Common myeloid progenitor, CD34-positive (primary cell): ENCODE measurements at regions not wholly inside any gene's neighbourhood (a gene's known extent, or its start where the extent isn't known, plus 50 kb on each side); places are given as distances from the start of the nearest gene placed in this dataset.

Source experiments
- CTCF ChIA-PET: fragments of 350-600 bp; sonication (Branson Sonifier 250); formaldehyde crosslinking; loops from one replicate; lab custom pipeline; 2021; ENCODE audit warnings: antibody characterized with exemption; lab: Charles Lee
- POLR2A ChIA-PET: fragments of 350-600 bp; sonication (Branson Sonifier 250); formaldehyde crosslinking; loops from one replicate; lab custom pipeline; 2021; ENCODE audit warnings: antibody characterized with exemption; lab: Charles Lee
- DNase-seq, 3 donors: peaks; one replicate each; pipeline versions ENCODE4 v3.0.0 to v3.0.0-alpha.2; 2013
- H3K27ac ChIP-seq, 2 experiments: 1 replicate in 1 of 2; 2 replicates in 1 of 2; pipeline ENCODE4 v1.7.0; 2013; ENCODE audit warnings: inconsistent platforms in 2 of 2, low read length in 2 of 2, mild to moderate bottlenecking in 2 of 2, low read depth in 1 of 2, moderate library complexity in 1 of 2; ENCODE audit not compliant: severe bottlenecking in 2 of 2, insufficient read depth in 1 of 2, poor library complexity in 1 of 2
- H3K27me3 ChIP-seq, 5 experiments: replicated peaks in 2 of 5; 1 replicate in 3 of 5; 2 replicates in 2 of 5; pipeline versions ENCODE4 v1.6.1 to v1.7.0; 2013; ENCODE audit warnings: low read length in 4 of 5, mild to moderate bottlenecking in 2 of 5, moderate library complexity in 2 of 5, inconsistent platforms in 1 of 5; ENCODE audit not compliant: insufficient read depth in 5 of 5, control insufficient read depth in 4 of 5
- H3K36me3 ChIP-seq, 4 experiments: 1 replicate in 2 of 4; 2 replicates in 2 of 4; pipeline versions ENCODE4 v1.6.1 to v1.7.0; 2013; ENCODE audit warnings: low read length in 3 of 4, control low read depth in 1 of 4, mild to moderate bottlenecking in 1 of 4; ENCODE audit not compliant: control insufficient read depth in 4 of 4, insufficient read depth in 4 of 4
- H3K4me1 ChIP-seq, 4 experiments: 1 replicate in 3 of 4; 2 replicates in 1 of 4; pipeline versions ENCODE4 v1.6.1 to v1.7.1; 2013; ENCODE audit warnings: low read length in 3 of 4, mild to moderate bottlenecking in 3 of 4, control low read depth in 1 of 4, inconsistent platforms in 1 of 4, moderate library complexity in 1 of 4; ENCODE audit not compliant: control insufficient read depth in 4 of 4, insufficient read depth in 4 of 4; ENCODE audit errors: control extremely low read depth in 1 of 4
- H3K4me3 ChIP-seq, 7 experiments: 1 replicate in 4 of 7; 2 replicates in 3 of 7; pipeline versions ENCODE4 v1.5.1 to v1.7.0; 2013; ENCODE audit warnings: mild to moderate bottlenecking in 7 of 7, low read length in 6 of 7, moderate library complexity in 6 of 7, inconsistent platforms in 2 of 7, low read depth in 2 of 7, control low read depth in 1 of 7; ENCODE audit not compliant: insufficient read depth in 4 of 7, control insufficient read depth in 1 of 7; ENCODE audit errors: extremely low read depth in 1 of 7
- H3K9me3 ChIP-seq, 5 experiments: 1 replicate in 4 of 5; 2 replicates in 1 of 5; pipeline versions ENCODE4 v1.6.1 to v1.7.1; 2013; ENCODE audit warnings: low read length in 4 of 5, mild to moderate bottlenecking in 2 of 5, inconsistent platforms in 1 of 5, low read depth in 1 of 5, moderate library complexity in 1 of 5; ENCODE audit not compliant: control insufficient read depth in 4 of 5, insufficient read depth in 2 of 5; ENCODE audit errors: control extremely low read depth in 1 of 5
- WGBS: methylation state at CpG from one replicate; pipeline ENCODE4 v1.1.5; 2013; ENCODE audit not compliant: insufficient coverage; 5-methylcytosine and 5-hydroxymethylcytosine counted together

DNA sequence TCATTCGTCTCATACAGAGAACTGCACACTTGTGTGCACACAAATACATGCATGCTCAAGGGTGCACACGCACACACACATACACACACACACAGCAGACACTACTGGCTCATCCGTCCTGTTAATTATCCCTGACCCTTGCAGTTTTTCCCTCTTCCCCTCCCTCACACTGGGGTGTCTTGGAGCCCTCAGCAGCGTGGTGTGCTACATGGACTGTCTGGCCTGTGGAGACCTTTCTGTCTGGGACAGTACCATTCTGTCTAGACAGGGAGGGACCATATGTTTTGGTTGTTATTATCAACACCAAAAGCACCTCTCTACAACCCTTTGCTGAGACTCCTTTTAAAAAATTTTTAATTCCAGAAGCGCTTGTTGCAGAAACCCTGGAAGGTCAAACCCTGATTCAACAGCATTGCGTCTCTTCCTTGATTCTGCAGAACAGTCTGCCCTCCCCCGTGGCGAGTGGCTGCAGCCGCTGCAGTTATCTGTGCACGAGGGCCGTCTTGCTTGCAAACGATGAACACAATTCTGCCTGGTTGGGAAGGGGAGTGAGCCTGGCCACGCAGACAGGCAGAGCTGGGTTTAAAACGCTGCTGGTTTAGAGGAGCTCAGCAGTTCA, 374.0 kb downstream of the IRS2 start:
- H3K27me3 ChIP-seq = peaks cover 0 to 9% (median 2%) of the 10 kb centered on the region in 5 experiments
- no peaks in the 10 kb centered on the region for H3K4me1 ChIP-seq
- POLR2A ChIA-PET = no interaction called here
- CTCF ChIA-PET = no interaction called here
- no peaks in the 10 kb centered on the region for H3K36me3 ChIP-seq
- no peak overlapping the region for H3K4me3 ChIP-seq
- DNase-seq = no peak
- no peaks in the 10 kb centered on the region for H3K9me3 ChIP-seq
- no peak overlapping the region for H3K27ac ChIP-seq
- 41% methylated on average over 13 of the region's 14 CpGs for WGBS

GRCh38 chr13:109410868-109411267, 375.5 kb downstream of the IRS2 start:
- DNase-seq = no peak
- 98% methylated on average over 10 of the region's 11 CpGs for WGBS
- H3K36me3 ChIP-seq = no peaks in the 10 kb centered on the region
- H3K27ac ChIP-seq = no peak overlapping the region
- H3K9me3 ChIP-seq = no peaks in the 10 kb centered on the region
- peaks cover 0 to 9% (median 2%) of the 10 kb centered on the region in 5 experiments for H3K27me3 ChIP-seq
- ChIA-PET CTCF (no interaction called here), POLR2A (no interaction called here)
- H3K4me3 ChIP-seq = no peak overlapping the region
- H3K4me1 ChIP-seq = no peaks in the 10 kb centered on the region

DNA sequence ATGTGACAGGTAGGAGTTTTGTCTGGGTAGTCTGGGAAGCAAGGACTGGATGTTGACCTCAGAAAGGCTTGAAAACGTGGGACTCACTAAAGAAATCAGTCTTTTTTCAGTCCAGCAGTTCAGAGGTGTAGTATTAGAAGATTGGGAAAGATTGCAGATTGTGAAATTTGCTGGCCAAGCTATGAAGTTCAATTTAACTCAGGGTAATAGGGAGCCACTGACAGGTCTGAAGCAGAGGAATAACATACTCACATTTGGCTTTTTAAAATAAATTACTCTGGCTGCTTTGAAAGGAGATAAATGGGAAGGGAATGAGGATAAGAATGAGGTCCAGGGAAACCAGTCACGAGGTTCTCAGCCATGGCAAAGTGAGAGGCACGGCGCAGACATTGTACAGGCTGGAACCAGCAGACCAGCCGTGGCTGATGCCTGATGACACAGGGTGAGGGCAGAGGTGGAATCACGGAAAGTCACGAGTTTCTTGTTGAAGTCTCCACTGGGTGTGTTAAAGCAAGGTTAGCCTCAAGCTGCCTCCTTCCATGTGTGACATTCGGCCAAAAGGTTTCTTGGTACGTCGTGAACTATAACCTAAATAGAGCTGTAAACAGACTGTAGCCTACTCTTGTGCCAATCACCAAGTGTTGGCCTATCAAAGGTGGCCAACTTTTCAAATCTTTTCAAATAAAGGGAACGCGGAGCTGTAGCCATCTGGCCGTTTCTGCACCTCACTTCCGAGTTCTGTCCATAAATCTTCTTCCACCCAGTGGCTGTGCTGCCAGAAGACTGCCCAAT, 377.6 kb downstream of the IRS2 start:
- no peak overlapping the region for H3K27ac ChIP-seq
- H3K4me1 ChIP-seq = no peaks in the 10 kb centered on the region
- H3K4me3 ChIP-seq = no peak overlapping the region
- CTCF ChIA-PET = no interaction called here
- no peaks in the 10 kb centered on the region for H3K9me3 ChIP-seq
- no peak for DNase-seq
- peaks cover 0 to 9% (median 2%) of the 10 kb centered on the region in 5 experiments for H3K27me3 ChIP-seq
- WGBS = 73% methylated on average over 14 of the region's 14 CpGs
- H3K36me3 ChIP-seq = no peaks in the 10 kb centered on the region
- POLR2A ChIA-PET = no interaction called here

DNA sequence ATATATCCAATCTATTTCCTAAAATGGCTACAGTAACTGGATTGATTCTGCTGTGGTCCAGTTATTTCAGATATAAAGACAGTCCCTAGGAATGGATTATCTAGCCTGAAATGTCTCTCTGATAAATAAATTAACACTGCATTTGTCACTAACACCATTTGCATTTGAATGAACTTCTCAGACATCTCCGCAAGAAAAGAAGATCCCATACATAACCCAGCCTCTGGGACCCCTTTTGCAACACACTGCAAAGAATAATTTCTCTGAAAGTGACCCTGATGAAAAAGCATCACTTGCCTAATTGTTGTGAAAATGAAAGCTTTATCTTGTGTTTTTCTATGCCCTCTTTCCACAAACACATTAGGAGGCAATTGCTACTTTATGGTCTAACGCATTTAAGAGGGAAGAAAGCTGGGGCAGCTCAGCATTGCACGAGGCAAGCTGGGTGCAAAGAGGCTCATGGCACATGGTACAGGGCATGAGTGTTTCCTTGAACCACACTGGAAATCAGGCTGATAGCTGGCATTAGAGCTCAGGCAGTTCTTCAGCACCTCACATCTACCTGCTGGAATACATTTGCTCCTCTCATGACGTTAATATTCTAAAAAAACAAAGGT, 379.9 kb downstream of the IRS2 start:
- no peak overlapping the region for H3K4me3 ChIP-seq
- WGBS = 83% methylated on average over 2 of the region's 4 CpGs
- peaks cover 0 to 2% (median 0%) of the 10 kb centered on the region in 5 experiments for H3K27me3 ChIP-seq
- no peak overlapping the region for H3K27ac ChIP-seq
- H3K9me3 ChIP-seq = peaks cover 0 to 2% (median 0%) of the 10 kb centered on the region in 5 experiments
- H3K4me1 ChIP-seq = no peaks in the 10 kb centered on the region
- ChIA-PET POLR2A (no interaction called here), CTCF (no interaction called here)
- no peaks in the 10 kb centered on the region for H3K36me3 ChIP-seq
- DNase-seq = no peak

- Histone ChIP-seq H3K4me1 (no peaks in the 10 kb centered on the region), H3K9me3 (peaks cover 0 to 2% (median 0%) of the 10 kb centered on the region in 5 experiments), H3K36me3 (no peaks in the 10 kb centered on the region), H3K27me3 (no peaks in the 10 kb centered on the region), H3K4me3 (no peak overlapping the region), H3K27ac (no peak overlapping the region)
- DNase-seq = no peak
- WGBS = 86% methylated on average over 6 of the region's 7 CpGs
- POLR2A ChIA-PET = no interaction called here
- CTCF ChIA-PET = no interaction called here
Measured at GRCh38 chr13:109403012-109403421, 383.4 kb downstream of the IRS2 start.

GRCh38 chr13:109401891-109402290, 384.5 kb downstream of the IRS2 start:
- POLR2A ChIA-PET = no interaction called here
- DNase-seq = no peak
- no peak overlapping the region for H3K4me3 ChIP-seq
- H3K27ac ChIP-seq = no peak overlapping the region
- no peaks in the 10 kb centered on the region for H3K36me3 ChIP-seq
- H3K9me3 ChIP-seq = peaks cover 0 to 2% (median 0%) of the 10 kb centered on the region in 5 experiments
- no peaks in the 10 kb centered on the region for H3K27me3 ChIP-seq
- CTCF ChIA-PET = interaction anchor here (0.6 kb wide), 1 partner anchor 374 kb away, joined by 3 read pairs; no protein-coding TSS in a partner anchor
- 97% methylated on average over 4 of the region's 6 CpGs for WGBS
- no peaks in the 10 kb centered on the region for H3K4me1 ChIP-seq

- ChIA-PET POLR2A (interaction anchor here (0.7 kb wide), 1 partner anchor 1403 kb away, joined by 3 read pairs; no protein-coding TSS in a partner anchor), CTCF (interaction anchor here (0.6 kb wide), 1 partner anchor 373 kb away, joined by 3 read pairs; no protein-coding TSS in a partner anchor)
- 82% methylated on average over 7 of the region's 9 CpGs for WGBS
- Histone ChIP-seq H3K9me3 (peaks cover 0 to 2% (median 0%) of the 10 kb centered on the region in 5 experiments), H3K4me3 (no peak overlapping the region), H3K4me1 (no peaks in the 10 kb centered on the region), H3K27ac (no peak overlapping the region), H3K36me3 (no peaks in the 10 kb centered on the region), H3K27me3 (no peaks in the 10 kb centered on the region)
- DNase-seq = no peak
Measured at GRCh38 chr13:109401307-109401706, 385.1 kb downstream of the IRS2 start.
